Stimulated activated effector memory CD8-positive, alpha-beta T cell treated with anti-CD3 and anti-CD28 coated beads, Interleukin-12 subunit alpha, Interleukin-12 subunit beta, amount 100 ng/mL, for 72 hours (primary cell): ENCODE measurements at regions not wholly inside any gene's neighbourhood (a gene's known extent, or its start where the extent isn't known, plus 50 kb on each side); places are given as distances from the start of the nearest gene placed in this dataset.
A peak's percentile ranks its signal among the peaks of the same experiment; 100 is the strongest.

ENCODE experiments used
- ATAC-seq: fragments of 150-1000 bp; cut with Tn5 transposase; 2 replicates; pipeline ENCODE4 v1.10.0; 2021
- DNase-seq, 2 donors: peaks; one replicate each; pipeline ENCODE4 v3.0.0; 2021 to 2022; ENCODE audit warnings: low spot score in 2 of 2
- H3K27ac Mint-ChIP-seq: one replicate; pipeline ENCODE4 v1.8.0; 2022; ENCODE audit warnings: mild to moderate bottlenecking, mixed read lengths
- H3K36me3 Mint-ChIP-seq: one replicate; pipeline ENCODE4 v1.8.0; 2022; ENCODE audit warnings: mild to moderate bottlenecking, mixed read lengths
- H3K4me1 Mint-ChIP-seq: one replicate; pipeline ENCODE4 v1.8.0; 2022; ENCODE audit warnings: mixed read lengths
- H3K4me3 Mint-ChIP-seq: one replicate; pipeline ENCODE4 v1.8.0; 2022; ENCODE audit warnings: mild to moderate bottlenecking, mixed read lengths
- H3K9me3 Mint-ChIP-seq: one replicate; pipeline ENCODE4 v1.8.0; 2022; ENCODE audit warnings: mixed read lengths

DNA sequence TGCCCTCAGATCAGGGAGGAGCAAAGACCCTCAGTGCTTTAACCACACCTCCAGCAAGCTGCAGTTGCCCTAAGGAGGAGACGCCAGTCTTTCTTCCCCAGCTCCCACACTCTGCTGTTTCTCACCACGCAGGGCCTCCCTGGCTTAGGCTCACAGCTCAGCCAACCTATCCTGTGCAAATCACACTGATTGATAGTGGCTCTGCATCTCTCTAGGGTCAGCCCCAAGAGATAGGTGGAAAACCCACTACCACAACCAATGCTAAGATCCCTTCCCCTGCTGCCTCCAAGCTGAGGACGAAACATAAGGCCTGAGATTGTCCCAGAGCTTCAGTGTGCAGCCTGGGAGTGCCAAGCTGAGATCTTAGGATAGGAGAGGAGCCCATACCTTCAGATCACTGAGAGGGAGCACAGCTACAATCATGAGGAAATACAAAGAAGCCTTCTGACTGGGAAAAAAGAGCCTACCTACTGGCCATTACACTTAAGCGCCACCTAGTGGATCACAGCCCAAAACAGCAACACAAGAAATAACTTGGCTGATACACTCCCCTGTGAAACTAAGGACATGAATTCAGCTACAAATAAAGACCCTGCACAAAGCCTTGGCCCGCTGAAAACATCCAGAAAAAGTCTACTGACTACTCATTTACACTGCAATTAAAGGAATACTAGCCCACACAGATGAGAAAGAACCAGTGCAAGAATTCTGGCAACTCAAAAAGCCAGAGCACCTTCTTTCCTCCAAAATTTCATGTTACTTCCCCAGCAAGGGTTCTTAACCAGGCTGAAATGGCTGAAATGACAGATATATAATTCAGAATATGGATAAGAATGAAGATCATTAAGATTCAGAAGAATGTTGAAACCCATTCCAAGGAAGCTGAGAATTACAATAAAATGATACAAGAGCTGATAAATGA is 271.5 kb upstream of the DCBLD2 start:
- ATAC-seq (no peak), DNase-seq (no peak)
- Mint-ChIP-seq H3K4me1 (no peaks in the 10 kb centered on the region), H3K36me3 (no peaks in the 10 kb centered on the region), H3K4me3 (no peak overlapping the region), H3K9me3 (peaks cover 2% of the 10 kb centered on the region), H3K27ac (no peak overlapping the region)

GRCh38 chr3:99171800-99172199 is 270.3 kb upstream of the DCBLD2 start:
- peak; percentile 44 for ATAC-seq
- H3K4me3 Mint-ChIP-seq, result no peak overlapping the region
- no peaks in the 10 kb centered on the region for H3K36me3 Mint-ChIP-seq

GRCh38 chr3:99170867-99171517 is 269.5 kb upstream of the DCBLD2 start:
- DNase-seq (no peak), ATAC-seq (peak; percentile 32)
- H3K4me1 Mint-ChIP-seq, result no peaks in the 10 kb centered on the region
- H3K36me3 Mint-ChIP-seq, result no peaks in the 10 kb centered on the region
- peaks cover 2% of the 10 kb centered on the region for H3K9me3 Mint-ChIP-seq
- H3K27ac Mint-ChIP-seq, result no peak overlapping the region
- no peak overlapping the region for H3K4me3 Mint-ChIP-seq

More at GRCh38 chr3:99171800-99172199, 270.3 kb upstream of the DCBLD2 start:
- Mint-ChIP-seq H3K9me3 (peaks cover 2% of the 10 kb centered on the region), H3K4me1 (no peaks in the 10 kb centered on the region), H3K27ac (no peak overlapping the region)
- DNase-seq, result no peak

- no peak overlapping the region for H3K4me3 Mint-ChIP-seq
- no peak for ATAC-seq
- H3K9me3 Mint-ChIP-seq, result peaks cover 2% of the 10 kb centered on the region
- no peak overlapping the region for H3K27ac Mint-ChIP-seq
- H3K36me3 Mint-ChIP-seq, result no peaks in the 10 kb centered on the region
- no peak for DNase-seq
- H3K4me1 Mint-ChIP-seq, result no peaks in the 10 kb centered on the region
Observed at GRCh38 chr3:99167071-99167470, 265.6 kb upstream of the DCBLD2 start.

GRCh38 chr3:99163314-99163713 is 261.8 kb upstream of the DCBLD2 start:
- H3K27ac Mint-ChIP-seq, result no peak overlapping the region
- no peaks in the 10 kb centered on the region for H3K4me1 Mint-ChIP-seq
- peaks cover 2% of the 10 kb centered on the region for H3K9me3 Mint-ChIP-seq
- DNase-seq, result no peak
- no peaks in the 10 kb centered on the region for H3K36me3 Mint-ChIP-seq
- ATAC-seq, result no peak
- H3K4me3 Mint-ChIP-seq, result no peak overlapping the region

- Mint-ChIP-seq H3K27ac (no peak overlapping the region), H3K9me3 (peaks cover 11% of the 10 kb centered on the region), H3K4me1 (no peaks in the 10 kb centered on the region), H3K4me3 (no peak overlapping the region), H3K36me3 (no peaks in the 10 kb centered on the region)
- no peak for DNase-seq
- no peak for ATAC-seq
Observed at GRCh38 chr3:99159220-99159762, 257.8 kb upstream of the DCBLD2 start.

DNA sequence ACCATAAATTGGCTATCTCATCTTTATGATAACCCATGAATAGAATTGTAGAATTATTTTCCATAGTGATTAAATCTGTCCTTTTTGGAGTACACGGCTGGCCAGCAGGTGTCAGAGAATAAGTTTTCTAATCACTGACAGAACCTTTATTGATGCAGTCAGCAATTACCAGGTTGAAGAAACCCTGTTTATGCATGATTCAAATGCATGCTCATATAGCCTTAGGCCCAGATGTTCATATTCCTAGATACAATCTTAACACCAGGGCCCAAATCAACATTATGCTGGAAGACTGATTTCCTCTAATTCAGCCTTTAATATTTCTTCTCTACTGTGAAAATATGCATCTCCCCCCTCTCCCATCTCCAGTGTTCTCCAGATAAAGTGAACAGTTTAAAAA is 243.5 kb upstream of the DCBLD2 start:
- Mint-ChIP-seq H3K4me1 (no peaks in the 10 kb centered on the region), H3K27ac (no peak overlapping the region), H3K9me3 (peaks cover 6% of the 10 kb centered on the region), H3K36me3 (no peaks in the 10 kb centered on the region), H3K4me3 (no peak overlapping the region)
- ATAC-seq (no peak), DNase-seq (no peak)

GRCh38 chr3:99143493-99143892 is 242.0 kb upstream of the DCBLD2 start:
- Mint-ChIP-seq H3K4me3 (no peak overlapping the region), H3K36me3 (no peaks in the 10 kb centered on the region), H3K4me1 (no peaks in the 10 kb centered on the region), H3K27ac (no peak overlapping the region), H3K9me3 (peaks cover 8% of the 10 kb centered on the region)
- ATAC-seq (no peak), DNase-seq (no peak)

DNA sequence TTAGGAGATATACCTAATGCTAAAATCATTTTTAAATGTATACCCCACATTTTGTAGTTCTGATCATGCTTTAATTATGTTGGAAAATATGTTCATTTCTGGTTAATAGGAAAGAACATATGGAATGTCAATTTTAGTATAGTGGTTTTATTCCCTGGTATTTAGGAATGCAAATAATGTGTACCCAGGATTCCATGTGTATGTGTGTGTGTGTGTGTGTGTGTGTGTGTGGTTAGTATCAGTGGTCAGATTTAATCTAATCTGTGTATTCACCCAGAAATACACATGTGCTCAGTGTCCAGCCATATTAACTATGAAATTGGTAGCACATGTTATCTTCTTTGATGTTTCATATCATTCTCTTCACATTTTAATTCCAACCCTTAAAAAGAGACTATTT is 233.5 kb upstream of the DCBLD2 start:
- ATAC-seq, result no peak
- no peak overlapping the region for H3K27ac Mint-ChIP-seq
- H3K36me3 Mint-ChIP-seq, result no peaks in the 10 kb centered on the region
- no peak for DNase-seq
- H3K4me1 Mint-ChIP-seq, result no peaks in the 10 kb centered on the region
- no peak overlapping the region for H3K4me3 Mint-ChIP-seq
- H3K9me3 Mint-ChIP-seq, result peaks cover 3% of the 10 kb centered on the region

- no peak overlapping the region for H3K27ac Mint-ChIP-seq
- no peaks in the 10 kb centered on the region for H3K36me3 Mint-ChIP-seq
- ATAC-seq (no peak), DNase-seq (no peak)
- no peaks in the 10 kb centered on the region for H3K4me1 Mint-ChIP-seq
- H3K4me3 Mint-ChIP-seq, result no peak overlapping the region
- H3K9me3 Mint-ChIP-seq, result no peaks in the 10 kb centered on the region
Observed at GRCh38 chr3:99131876-99132275, 230.4 kb upstream of the DCBLD2 start.

GRCh38 chr3:99128725-99129505 is 227.4 kb upstream of the DCBLD2 start:
- no peak overlapping the region for H3K4me3 Mint-ChIP-seq
- DNase-seq (no peak), ATAC-seq (peak; percentile 31)
- H3K4me1 Mint-ChIP-seq, result no peaks in the 10 kb centered on the region
- H3K36me3 Mint-ChIP-seq, result no peaks in the 10 kb centered on the region
- H3K27ac Mint-ChIP-seq, result no peak overlapping the region
- H3K9me3 Mint-ChIP-seq, result no peaks in the 10 kb centered on the region

DNA sequence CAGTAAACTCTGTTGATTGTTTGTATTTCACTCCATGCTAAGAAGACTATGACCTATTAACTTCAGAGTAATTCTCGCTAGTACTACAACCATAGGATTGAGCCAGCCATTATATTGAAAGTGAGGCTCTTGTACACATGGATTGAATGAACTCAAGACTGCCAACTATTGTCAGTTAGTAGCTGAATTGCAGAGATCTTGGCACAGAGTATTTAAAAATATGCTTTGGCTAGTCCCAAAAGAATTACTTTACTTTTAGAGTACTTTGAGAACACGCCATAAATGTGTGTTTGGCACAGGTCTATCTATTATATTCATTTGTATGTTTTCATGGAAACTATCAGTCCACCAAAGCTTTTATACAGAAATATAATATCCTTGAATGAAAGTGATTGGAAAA is 226.7 kb upstream of the DCBLD2 start:
- DNase-seq (no peak), ATAC-seq (no peak)
- H3K9me3 Mint-ChIP-seq, result no peaks in the 10 kb centered on the region
- H3K27ac Mint-ChIP-seq, result no peak overlapping the region
- H3K4me1 Mint-ChIP-seq, result no peaks in the 10 kb centered on the region
- H3K4me3 Mint-ChIP-seq, result no peak overlapping the region
- H3K36me3 Mint-ChIP-seq, result no peaks in the 10 kb centered on the region

DNA sequence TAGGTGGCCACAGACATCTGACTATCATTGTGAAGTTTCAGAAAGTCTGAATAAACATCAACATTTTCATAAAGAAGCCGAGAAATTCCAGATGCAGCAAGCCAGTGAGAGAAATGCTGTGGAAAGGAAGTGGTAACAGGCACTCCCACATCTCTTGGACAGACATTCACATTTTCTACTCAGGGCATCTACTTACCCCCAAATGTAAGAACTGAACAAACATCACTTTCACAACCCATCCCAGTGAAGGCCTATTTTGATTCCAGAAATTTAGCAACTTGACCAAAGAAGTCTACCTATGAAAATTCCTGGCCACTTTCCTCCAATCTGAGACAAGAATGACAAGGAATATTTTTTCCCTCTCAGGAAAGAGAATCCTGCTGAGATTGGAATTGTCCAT is 224.8 kb upstream of the DCBLD2 start:
- H3K9me3 Mint-ChIP-seq, result no peaks in the 10 kb centered on the region
- H3K4me3 Mint-ChIP-seq, result no peak overlapping the region
- ATAC-seq (no peak), DNase-seq (no peak)
- H3K36me3 Mint-ChIP-seq, result no peaks in the 10 kb centered on the region
- H3K27ac Mint-ChIP-seq, result no peak overlapping the region
- H3K4me1 Mint-ChIP-seq, result no peaks in the 10 kb centered on the region

DNA sequence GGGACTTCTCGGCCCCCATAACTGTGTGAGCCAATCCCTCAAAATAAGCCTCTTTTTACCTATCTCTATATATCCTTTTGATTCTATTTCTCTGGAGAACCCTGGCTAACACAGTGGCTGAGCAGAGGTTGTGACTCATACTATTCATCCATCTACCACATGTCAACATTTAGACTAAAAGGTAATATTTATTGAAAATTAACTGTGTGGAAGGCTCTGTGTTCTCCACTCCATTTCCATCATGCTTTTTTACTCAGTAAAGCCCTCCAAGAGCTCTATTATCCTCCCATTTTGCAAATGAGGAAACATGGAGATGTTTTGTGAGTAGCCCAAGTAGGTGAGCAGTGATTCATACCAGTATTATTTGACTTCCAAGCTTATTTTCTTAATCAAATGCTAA is 217.9 kb upstream of the DCBLD2 start:
- no peaks in the 10 kb centered on the region for H3K4me1 Mint-ChIP-seq
- peaks cover 4% of the 10 kb centered on the region for H3K9me3 Mint-ChIP-seq
- H3K27ac Mint-ChIP-seq, result no peak overlapping the region
- no peaks in the 10 kb centered on the region for H3K36me3 Mint-ChIP-seq
- H3K4me3 Mint-ChIP-seq, result no peak overlapping the region
- ATAC-seq (no peak), DNase-seq (no peak)

DNA sequence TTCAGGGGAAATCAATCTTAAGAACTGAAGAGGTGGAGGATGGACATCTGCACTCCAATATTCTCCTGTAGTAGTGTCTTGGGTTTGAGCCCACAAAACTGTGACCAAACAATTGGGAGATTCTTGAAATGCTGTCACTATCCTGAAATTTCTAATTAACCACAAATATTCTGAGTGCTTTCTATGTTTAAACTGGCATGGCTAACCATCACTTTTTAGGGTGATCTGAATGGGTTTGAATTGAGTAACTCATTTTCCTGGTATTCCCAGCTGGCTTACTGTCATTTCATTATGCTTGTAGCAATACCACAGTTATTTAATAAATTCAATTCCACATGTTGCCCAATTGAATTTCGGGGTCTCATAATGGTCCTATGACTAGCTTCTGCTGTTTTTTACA is 216.9 kb upstream of the DCBLD2 start:
- Mint-ChIP-seq H3K27ac (no peak overlapping the region), H3K36me3 (no peaks in the 10 kb centered on the region), H3K4me3 (no peak overlapping the region), H3K9me3 (peaks cover 4% of the 10 kb centered on the region), H3K4me1 (no peaks in the 10 kb centered on the region)
- ATAC-seq, result no peak
- no peak for DNase-seq
